Globus pallidus (tissue), 1 donor: ENCODE measurements at regions not wholly inside any gene's neighbourhood (a gene's known extent, or its start where the extent isn't known, plus 50 kb on each side); places are given as distances from the start of the nearest gene placed in this dataset.

Experiments used
- DNase-seq: peaks from one replicate; pipeline ENCODE4 v3.0.0-alpha.2; 2015; ENCODE audit warnings: low spot score

- peak; percentile 11 for DNase-seq
These were observed 60.3 kb downstream of the DACT1 start for GRCh38 chr14:58697930-58698642.

- no peak for DNase-seq
These were observed 62.0 kb downstream of the DACT1 start for GRCh38 chr14:58699681-58700205.

GRCh38 chr14:58701156-58701555 is 63.4 kb downstream of the DACT1 start:
- peak; percentile 28 for DNase-seq

- DNase-seq, result no peak
These were observed 63.8 kb downstream of the DACT1 start for GRCh38 chr14:58701604-58702003.

GRCh38 chr14:58702441-58703160 is 64.8 kb downstream of the DACT1 start:
- no peak for DNase-seq

GRCh38 chr14:58703161-58703506 is 65.4 kb downstream of the DACT1 start:
- no peak for DNase-seq

GRCh38 chr14:58705066-58705465 is 67.3 kb downstream of the DACT1 start:
- DNase-seq, result no peak

GRCh38 chr14:58707949-58708348 is 70.2 kb downstream of the DACT1 start:
- DNase-seq, result no peak

- DNase-seq, result no peak
These were observed 72.2 kb downstream of the DACT1 start for GRCh38 chr14:58709949-58710348.

- no peak for DNase-seq
These were observed 73.6 kb downstream of the DACT1 start for GRCh38 chr14:58711382-58711781.

GRCh38 chr14:58712357-58712756 is 74.6 kb downstream of the DACT1 start:
- no peak for DNase-seq

- no peak for DNase-seq
These were observed 75.9 kb downstream of the DACT1 start for GRCh38 chr14:58713677-58714076.

- no peak for DNase-seq
These were observed 78.9 kb downstream of the DACT1 start for GRCh38 chr14:58716706-58717105.

- no peak for DNase-seq
These were observed 79.4 kb downstream of the DACT1 start for GRCh38 chr14:58717211-58717610.

- no peak for DNase-seq
These were observed 80.1 kb downstream of the DACT1 start for GRCh38 chr14:58717813-58718212.

- DNase-seq, result no peak
These were observed 80.8 kb downstream of the DACT1 start for GRCh38 chr14:58718226-58719205.

- DNase-seq, result no peak
These were observed 84.0 kb downstream of the DACT1 start for GRCh38 chr14:58721723-58722122.

- DNase-seq, result no peak
These were observed 84.7 kb downstream of the DACT1 start for GRCh38 chr14:58722441-58722840.

GRCh38 chr14:58724206-58724605 is 86.4 kb downstream of the DACT1 start:
- no peak for DNase-seq

GRCh38 chr14:58724702-58725101 is 86.9 kb downstream of the DACT1 start:
- no peak for DNase-seq

GRCh38 chr14:58725226-58725625 is 87.5 kb downstream of the DACT1 start:
- no peak for DNase-seq

GRCh38 chr14:58725871-58726270 is 88.1 kb downstream of the DACT1 start:
- DNase-seq, result no peak
